Neural crest cell (in vitro differentiated cells): ENCODE measurements at regions not wholly inside any gene's neighbourhood (a gene's known extent, or its start where the extent isn't known, plus 50 kb on each side); places are given as distances from the start of the nearest gene placed in this dataset.
"Not testable (repeated sequence)": the region's sequence is repeated elsewhere in the genome, so short reads cannot be mapped to it uniquely, and the experiment has no call there.

Experiments
- DNase-seq: peaks from one replicate; pipeline ENCODE4 v3.0.0; 2021; ENCODE audit warnings: low read depth, mixed read lengths, low spot score
- H3K27ac Mint-ChIP-seq: one replicate; pipeline ENCODE4 v1.8.0; 2021; ENCODE audit warnings: mild to moderate bottlenecking, mixed read lengths; ENCODE audit not compliant: unreplicated experiment
- H3K27me3 Mint-ChIP-seq: 2 replicates; pipeline ENCODE4 v1.8.0; 2021; ENCODE audit warnings: low read depth, mild to moderate bottlenecking, mixed read lengths
- H3K36me3 Mint-ChIP-seq: 2 replicates; pipeline ENCODE4 v1.8.0; 2021; ENCODE audit warnings: low read depth, mild to moderate bottlenecking, mixed read lengths
- H3K4me1 Mint-ChIP-seq: 2 replicates; pipeline ENCODE4 v1.8.0; 2021; ENCODE audit warnings: mixed read lengths
- H3K4me3 Mint-ChIP-seq: one replicate; pipeline ENCODE4 v1.8.0; 2021; ENCODE audit warnings: mild to moderate bottlenecking, mixed read lengths
- H3K9me3 Mint-ChIP-seq: 2 replicates; pipeline ENCODE4 v1.8.0; 2021; ENCODE audit warnings: mixed read lengths
- CTCF ChIP-seq: fragments of 200-600 bp; sonication (generic); conservative IDR thresholded peaks from 2 replicates; pipeline ENCODE4 v1.5.0; 2021; ENCODE audit warnings: antibody characterized with exemption, mild to moderate bottlenecking

- H3K4me3 Mint-ChIP-seq: no peak overlapping the region
- no peaks in the 10 kb centered on the region for H3K36me3 Mint-ChIP-seq
- peaks cover 14% of the 10 kb centered on the region for H3K4me1 Mint-ChIP-seq
- H3K9me3 Mint-ChIP-seq: no peaks in the 10 kb centered on the region
- H3K27ac Mint-ChIP-seq: no peak overlapping the region
- no peak for DNase-seq
- no peaks in the 10 kb centered on the region for H3K27me3 Mint-ChIP-seq
- no peak for TF ChIP-seq CTCF
Observed at GRCh38 chr15:66633938-66634250, 68.1 kb upstream of the LCTL start.

GRCh38 chr15:66634540-66634939 is 67.5 kb upstream of the SMAD6 start:
- no peaks in the 10 kb centered on the region for H3K9me3 Mint-ChIP-seq
- peaks cover 12% of the 10 kb centered on the region for H3K4me1 Mint-ChIP-seq
- TF ChIP-seq CTCF: no peak
- no peaks in the 10 kb centered on the region for H3K27me3 Mint-ChIP-seq
- H3K4me3 Mint-ChIP-seq: no peak overlapping the region
- no peak for DNase-seq
- no peaks in the 10 kb centered on the region for H3K36me3 Mint-ChIP-seq
- H3K27ac Mint-ChIP-seq: no peak overlapping the region

GRCh38 chr15:66635006-66635405 is 67.0 kb upstream of the SMAD6 start:
- H3K4me1 Mint-ChIP-seq: peaks cover 12% of the 10 kb centered on the region
- H3K27ac Mint-ChIP-seq: no peak overlapping the region

GRCh38 chr15:66635817-66636216 is 66.2 kb upstream of the SMAD6 start:
- Mint-ChIP-seq H3K27ac (no peak overlapping the region), H3K4me3 (no peak overlapping the region)

More at GRCh38 chr15:66635006-66635405, 67.0 kb upstream of the SMAD6 start:
- H3K36me3 Mint-ChIP-seq: no peaks in the 10 kb centered on the region
- no peak for TF ChIP-seq CTCF
- no peaks in the 10 kb centered on the region for H3K27me3 Mint-ChIP-seq
- no peak for DNase-seq
- no peak overlapping the region for H3K4me3 Mint-ChIP-seq
- H3K9me3 Mint-ChIP-seq: no peaks in the 10 kb centered on the region

GRCh38 chr15:66637044-66637443 is 65.0 kb upstream of the SMAD6 start:
- not testable (repeated sequence) for H3K4me3 Mint-ChIP-seq, H3K27ac Mint-ChIP-seq, H3K9me3 Mint-ChIP-seq, H3K36me3 Mint-ChIP-seq, DNase-seq, H3K27me3 Mint-ChIP-seq, H3K4me1 Mint-ChIP-seq

More at GRCh38 chr15:66635817-66636216, 66.2 kb upstream of the SMAD6 start:
- Mint-ChIP-seq H3K9me3 (no peaks in the 10 kb centered on the region), H3K27me3 (no peaks in the 10 kb centered on the region), H3K36me3 (no peaks in the 10 kb centered on the region), H3K4me1 (peaks cover 5% of the 10 kb centered on the region)
- DNase-seq: no peak
- TF ChIP-seq CTCF: no peak

GRCh38 chr15:66638377-66638776 is 63.7 kb upstream of the SMAD6 start:
- Mint-ChIP-seq H3K27ac (no peak overlapping the region), H3K4me1 (peaks cover 4% of the 10 kb centered on the region), H3K4me3 (no peak overlapping the region), H3K36me3 (no peaks in the 10 kb centered on the region), H3K27me3 (no peaks in the 10 kb centered on the region), H3K9me3 (no peaks in the 10 kb centered on the region)
- TF ChIP-seq CTCF: no peak
- DNase-seq: no peak
